AG09319 (cell line): ENCODE measurements at regions not wholly inside any gene's neighbourhood (a gene's known extent, or its start where the extent isn't known, plus 50 kb on each side); places are given as distances from the start of the nearest gene placed in this dataset.
"Not testable (repeated sequence)": the region's sequence is repeated elsewhere in the genome, so short reads cannot be mapped to it uniquely, and the experiment has no call there.

Experiments
- DNase-seq: peaks from one replicate; pipeline ENCODE4 v3.0.0-alpha.2; 2010; ENCODE audit warnings: low read depth; ENCODE audit errors: extremely low read depth
- CTCF ChIP-seq: IDR thresholded peaks from 2 replicates; pipeline ENCODE4 v1.5.1; 2011; ENCODE audit warnings: low read depth, mild to moderate bottlenecking, inconsistent platforms, low read length, moderate library complexity

DNA sequence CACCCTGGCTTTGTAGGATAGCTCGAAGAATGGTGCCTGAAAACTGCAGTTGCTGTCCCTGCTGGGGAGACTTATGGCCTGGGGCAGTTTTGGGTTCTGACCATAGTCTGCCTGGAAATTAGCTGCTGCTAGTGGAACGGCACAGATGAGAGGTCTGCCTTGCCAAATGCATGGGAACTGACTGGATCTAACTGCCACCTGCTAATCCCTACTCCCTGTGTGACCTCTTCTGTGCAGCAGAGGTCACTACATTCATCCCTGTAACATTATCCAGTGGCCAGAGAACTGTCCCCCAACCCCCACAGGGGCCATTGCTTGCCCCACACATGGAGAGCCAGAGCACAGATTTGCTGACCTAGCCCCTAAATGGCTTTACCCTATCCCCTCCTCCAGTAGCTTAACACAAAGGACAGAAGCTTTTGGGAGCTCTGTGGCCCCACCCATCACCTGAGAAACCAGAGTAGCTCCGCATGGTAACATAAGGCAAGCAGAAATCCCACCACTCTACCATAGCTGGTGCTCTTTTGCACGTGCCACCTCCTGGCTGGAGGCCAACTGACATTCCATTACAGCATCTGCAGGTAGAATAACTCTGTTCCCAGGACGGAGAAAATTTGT lies 840.0 kb downstream of the EPHA3 start:
- DNase-seq = no peak
- no peak for TF ChIP-seq CTCF

DNA sequence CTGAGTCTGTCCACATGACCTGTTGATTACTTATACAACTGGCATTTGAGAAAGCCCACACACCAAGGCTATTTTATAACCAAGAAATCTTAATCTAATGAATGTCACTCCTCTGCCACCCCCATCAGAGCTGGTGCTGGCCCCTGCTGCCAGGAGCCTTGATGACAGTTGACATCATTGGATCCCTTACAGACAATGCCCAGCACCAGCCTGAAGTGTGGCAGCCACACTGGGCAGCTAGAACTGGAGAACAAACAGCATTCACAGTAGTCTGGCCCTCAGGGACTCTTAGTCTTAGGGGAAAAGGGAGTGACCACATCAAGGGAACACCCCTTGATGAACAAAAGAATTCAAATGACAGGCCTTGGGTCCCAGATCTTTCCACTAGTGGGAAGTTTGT lies 840.6 kb downstream of the EPHA3 start:
- no peak for DNase-seq
- no peak for TF ChIP-seq CTCF

GRCh38 chr3:89950772-89951171 lies 843.4 kb downstream of the EPHA3 start:
- TF ChIP-seq CTCF = no peak
- no peak for DNase-seq

DNA sequence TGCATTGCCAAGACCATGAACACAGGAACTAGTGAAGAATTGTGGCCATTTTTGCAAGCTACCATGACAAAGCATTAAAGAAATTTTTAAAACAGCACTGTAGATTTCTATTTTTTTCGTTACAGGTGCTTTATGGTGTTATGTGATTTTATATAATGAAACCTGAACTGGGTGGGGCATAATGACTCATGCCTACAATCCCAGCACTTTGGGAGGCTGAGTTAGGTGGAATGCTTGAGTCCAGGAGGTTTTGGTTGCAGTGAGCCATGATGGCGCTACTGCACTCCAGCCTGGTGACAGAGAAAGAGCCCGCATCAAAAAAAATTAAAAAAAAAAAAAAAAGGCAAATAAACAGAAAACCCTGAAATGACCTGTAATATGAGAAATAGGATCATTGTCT lies 846.7 kb downstream of the EPHA3 start:
- no peak for DNase-seq
- no peak for TF ChIP-seq CTCF

DNA sequence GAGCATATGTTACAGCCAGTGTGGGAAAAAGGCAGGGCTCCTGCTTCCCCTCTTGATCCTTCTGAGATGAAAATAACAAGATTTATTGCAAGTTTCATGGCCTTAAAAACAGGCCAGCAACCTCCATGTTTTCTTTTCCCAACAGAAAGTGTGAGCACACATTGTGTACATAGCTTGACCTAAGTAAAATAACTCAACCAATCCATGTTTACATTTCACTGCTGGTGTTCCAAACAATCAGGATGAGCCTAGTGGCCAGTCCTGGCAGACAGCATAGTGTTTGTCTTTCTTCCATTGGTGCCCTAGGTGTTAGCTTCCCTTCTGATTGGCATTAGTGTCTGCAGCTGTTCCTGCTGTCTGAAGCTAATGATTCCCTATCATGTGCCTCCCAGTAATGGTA lies 847.7 kb downstream of the EPHA3 start:
- no peak for DNase-seq
- TF ChIP-seq CTCF = no peak

- no peak for DNase-seq
- TF ChIP-seq CTCF = no peak
Observed at GRCh38 chr3:89957451-89957850, 850.0 kb downstream of the EPHA3 start.

GRCh38 chr3:89958163-89958562 lies 850.7 kb downstream of the EPHA3 start:
- not testable (repeated sequence) for DNase-seq

DNA sequence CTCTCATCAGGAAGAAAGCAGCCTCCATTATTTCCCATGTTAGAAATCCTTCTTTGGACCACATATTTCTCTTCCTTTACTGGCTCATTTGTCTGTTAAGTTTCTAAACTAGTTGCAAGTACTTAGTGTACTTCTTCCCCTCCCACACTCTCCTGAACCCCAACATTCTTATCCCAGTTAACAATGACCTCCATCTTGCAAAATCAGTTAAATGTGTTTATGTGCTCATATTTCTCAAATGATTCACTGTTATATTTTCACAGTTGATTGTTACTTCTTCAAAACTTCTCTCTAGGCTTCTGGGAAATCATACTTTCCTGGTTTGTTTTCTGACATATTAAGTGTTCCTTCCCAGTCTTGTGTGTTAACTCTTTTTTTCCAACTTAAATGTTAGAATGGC lies 856.9 kb downstream of the EPHA3 start:
- no peak for DNase-seq
- no peak for TF ChIP-seq CTCF
